Fibroblast of lung (primary cell): ENCODE measurements at regions not wholly inside any gene's neighbourhood (a gene's known extent, or its start where the extent isn't known, plus 50 kb on each side); places are given as distances from the start of the nearest gene placed in this dataset.

Experiments
- DNase-seq, 2 donors: peaks; one replicate each; pipeline versions ENCODE4 v3.0.0 to v3.0.0-alpha.2; 2010; ENCODE audit warnings: low read depth in 2 of 2
- H2AFZ ChIP-seq: 2 replicates; pipeline ENCODE4 v1.5.1; 2012; ENCODE audit warnings: low read length, control low read depth, inconsistent platforms
- H3K27ac ChIP-seq: 2 replicates; pipeline ENCODE4 v1.5.1; 2011; ENCODE audit warnings: low read length, control low read depth; ENCODE audit not compliant: insufficient read depth
- H3K27me3 ChIP-seq: 2 replicates; pipeline ENCODE4 v1.5.1; 2011; ENCODE audit warnings: mild to moderate bottlenecking, low read length; ENCODE audit not compliant: control insufficient read depth, insufficient read depth
- H3K36me3 ChIP-seq: 2 replicates; pipeline ENCODE4 v1.5.1; 2011; ENCODE audit warnings: low read length; ENCODE audit not compliant: control insufficient read depth, insufficient read depth
- H3K4me1 ChIP-seq: 2 replicates; pipeline ENCODE4 v1.5.1; 2011; ENCODE audit warnings: low read length; ENCODE audit not compliant: control insufficient read depth, insufficient read depth; ENCODE audit errors: extremely low read depth
- H3K4me2 ChIP-seq: 2 replicates; pipeline ENCODE4 v1.5.1; 2011; ENCODE audit warnings: low read length, control low read depth; ENCODE audit not compliant: insufficient read depth; ENCODE audit errors: extremely low read depth
- H3K4me3 ChIP-seq, 4 experiments: fragments of 200-600 bp in 1 of 4; sonication (generic) in 1 of 4; replicated peaks in 1 of 4; 2 replicates each; pipeline ENCODE4 v1.5.1; 2011 to 2016; ENCODE audit warnings: low read length in 4 of 4, low read depth in 3 of 4, mild to moderate bottlenecking in 3 of 4, control low read depth in 2 of 4, inconsistent platforms in 1 of 4, mixed read lengths in 1 of 4; ENCODE audit not compliant: insufficient read depth in 1 of 4; ENCODE audit errors: control extremely low read depth in 1 of 4
- H3K79me2 ChIP-seq: 2 replicates; pipeline ENCODE4 v1.5.1; 2012; ENCODE audit warnings: mild to moderate bottlenecking, low read length, inconsistent platforms; ENCODE audit not compliant: control insufficient read depth, insufficient read depth
- H3K9ac ChIP-seq: 2 replicates; pipeline ENCODE4 v1.5.1; 2011; ENCODE audit warnings: mild to moderate bottlenecking, low read length, control low read depth; ENCODE audit not compliant: insufficient read depth
- H3K9me3 ChIP-seq: 2 replicates; pipeline ENCODE4 v1.5.1; 2012; ENCODE audit warnings: low read depth, low read length; ENCODE audit not compliant: control insufficient read depth, insufficient read depth
- H4K20me1 ChIP-seq: 2 replicates; pipeline ENCODE4 v1.5.1; 2011; ENCODE audit warnings: low read length; ENCODE audit not compliant: control insufficient read depth, insufficient read depth; ENCODE audit errors: extremely low read depth
- CTCF ChIP-seq, 2 donors: IDR thresholded peaks in 1 of 2; conservative IDR thresholded peaks in 1 of 2; 1 replicate in 1 of 2; 2 replicates in 1 of 2; pipeline ENCODE4 v1.5.1; 2011 to 2012; ENCODE audit warnings: low read length in 2 of 2, control low read depth in 1 of 2, inconsistent platforms in 1 of 2, low read depth in 1 of 2, mild to moderate bottlenecking in 1 of 2
- EZH2 ChIP-seq: IDR thresholded peaks from 2 replicates; pipeline ENCODE4 v1.5.1; 2012; ENCODE audit warnings: low read length, control low read depth, mild to moderate bottlenecking; ENCODE audit errors: missing control alignments

- Histone ChIP-seq H3K36me3 (no peaks in the 10 kb centered on the region), H3K4me3 (no peak overlapping the region), H3K79me2 (no peaks in the 10 kb centered on the region), H3K27me3 (no peaks in the 10 kb centered on the region), H3K9me3 (no peaks in the 10 kb centered on the region), H3K4me2 (no peak overlapping the region), H3K27ac (no peak overlapping the region), H3K4me1 (no peaks in the 10 kb centered on the region), H3K9ac (no peak overlapping the region), H4K20me1 (no peaks in the 10 kb centered on the region), H2AFZ (no peak overlapping the region)
- DNase-seq, result no peak
- TF ChIP-seq CTCF (conservative IDR thresholded peaks at IDR 0.05 in 1 of 2, IDR thresholded peaks at IDR 0.05 in 1 of 2; ENCODE audit: low read depth in 1 of 2, low read length in 2 of 2) (no peak), EZH2 (no peak)
Observed at GRCh38 chr4:134145369-134145768, 56.2 kb downstream of the PABPC4L start.

DNA sequence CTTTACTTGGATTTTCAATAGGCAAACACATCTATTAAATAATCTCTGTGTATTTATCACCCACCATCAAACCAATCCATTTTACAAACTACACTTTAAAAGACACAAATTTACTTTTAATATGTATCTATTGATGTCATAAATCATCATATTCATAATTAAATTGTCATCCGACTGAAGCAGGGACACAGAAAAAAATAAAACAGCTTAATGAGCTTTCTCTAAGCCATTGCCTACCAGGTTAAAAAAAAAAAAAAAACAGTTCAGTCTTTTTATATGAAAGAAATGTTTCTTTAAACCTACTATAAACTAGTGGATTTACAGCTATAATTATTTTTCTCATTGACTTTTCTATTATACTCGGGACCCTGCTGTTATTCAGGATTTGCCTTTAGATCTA lies 57.3 kb downstream of the PABPC4L start:
- H3K4me1 ChIP-seq, result no peaks in the 10 kb centered on the region
- no peaks in the 10 kb centered on the region for H3K79me2 ChIP-seq

DNA sequence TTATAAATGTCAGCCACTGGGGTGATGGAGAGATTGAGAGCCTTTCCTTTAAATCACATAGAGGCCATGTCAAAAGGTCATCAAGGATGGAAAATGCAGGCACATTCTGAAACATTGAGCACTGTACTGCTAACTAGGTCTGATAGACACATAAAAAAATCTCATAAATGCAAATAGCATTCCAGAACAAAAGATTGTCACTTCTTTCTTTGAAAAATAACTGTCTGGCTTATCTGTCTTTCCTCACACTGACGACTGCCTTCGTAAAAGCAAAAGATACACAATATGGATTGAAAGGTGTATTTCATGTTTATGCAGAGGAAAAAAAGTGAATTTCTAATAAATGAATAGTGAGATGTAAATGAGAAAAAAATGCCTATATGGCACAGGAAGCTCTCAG lies 59.9 kb downstream of the PABPC4L start:
- Histone ChIP-seq H3K4me2 (no peak overlapping the region), H3K9ac (no peak overlapping the region), H3K27ac (no peak overlapping the region), H3K4me1 (no peaks in the 10 kb centered on the region), H3K9me3 (no peaks in the 10 kb centered on the region), H3K36me3 (no peaks in the 10 kb centered on the region), H4K20me1 (no peaks in the 10 kb centered on the region), H3K27me3 (no peaks in the 10 kb centered on the region), H3K79me2 (no peaks in the 10 kb centered on the region), H3K4me3 (no peak overlapping the region), H2AFZ (no peak overlapping the region)
- TF ChIP-seq EZH2 (no peak), CTCF (conservative IDR thresholded peaks at IDR 0.05 in 1 of 2, IDR thresholded peaks at IDR 0.05 in 1 of 2; ENCODE audit: low read depth in 1 of 2, low read length in 2 of 2) (no peak)
- DNase-seq, result no peak

More for the DNA sequence above, 57.3 kb downstream of the PABPC4L start:
- DNase-seq, result no peak
- H3K27me3 ChIP-seq, result no peaks in the 10 kb centered on the region
- H3K27ac ChIP-seq, result no peak overlapping the region
- H4K20me1 ChIP-seq, result no peaks in the 10 kb centered on the region
- H3K9me3 ChIP-seq, result no peaks in the 10 kb centered on the region
- H3K4me2 ChIP-seq, result no peak overlapping the region
- H3K9ac ChIP-seq, result no peak overlapping the region
- H3K36me3 ChIP-seq, result no peaks in the 10 kb centered on the region
- TF ChIP-seq EZH2 (no peak), CTCF (conservative IDR thresholded peaks at IDR 0.05 in 1 of 2, IDR thresholded peaks at IDR 0.05 in 1 of 2; ENCODE audit: low read depth in 1 of 2, low read length in 2 of 2) (no peak)
- no peak overlapping the region for H2AFZ ChIP-seq
- H3K4me3 ChIP-seq, result no peak overlapping the region
